Left lung (tissue), 4 donors: ENCODE measurements at regions not wholly inside any gene's neighbourhood (a gene's known extent, or its start where the extent isn't known, plus 50 kb on each side); places are given as distances from the start of the nearest gene placed in this dataset.
A peak's percentile ranks its signal among the peaks of the same experiment; 100 is the strongest.
"Not testable (repeated sequence)": the region's sequence is repeated elsewhere in the genome, so short reads cannot be mapped to it uniquely, and the experiment has no call there.

Experiments used
- ATAC-seq: fragments of 200-7000 bp; cut with Tn5 transposase; one replicate; pipeline ENCODE4 v1.9.1; 2020; ENCODE audit warnings: moderate library complexity
- DNase-seq, 4 donors: peaks; one replicate each; pipeline ENCODE4 v3.0.0-alpha.2; 2013 to 2020
- H3K27ac ChIP-seq, 2 donors: fragments of 200-600 bp; sonication (generic) in 1 of 2; one replicate each; pipeline versions ENCODE4 v1.5.0 to v1.8.0; 2020 to 2021
- H3K27me3 ChIP-seq, 2 donors: fragments of 200-600 bp; sonication (generic) in 1 of 2; one replicate each; pipeline versions ENCODE4 v1.5.0 to v1.8.0; 2020 to 2021
- H3K36me3 ChIP-seq, 2 donors: fragments of 200-600 bp; sonication (generic) in 1 of 2; one replicate each; pipeline versions ENCODE4 v1.5.0 to v1.8.0; 2020 to 2021
- H3K4me1 ChIP-seq, 2 donors: fragments of 200-600 bp; one replicate each; pipeline ENCODE4 v1.8.0; 2021
- H3K4me3 ChIP-seq, 2 donors: fragments of 200-600 bp; sonication (generic) in 1 of 2; one replicate each; pipeline versions ENCODE4 v1.5.0 to v1.8.0; 2020 to 2021; ENCODE audit warnings: mild to moderate bottlenecking in 1 of 2
- H3K9me3 ChIP-seq, 2 donors: fragments of 200-600 bp; sonication (generic) in 1 of 2; one replicate each; pipeline versions ENCODE4 v1.5.0 to v1.8.0; 2020 to 2021
- intact Hi-C, 2 donors: fragments of 100-400 bp; cut with DNase I; formaldehyde crosslinking; loops; one replicate each; pipeline versions ENCODE4 v1.11.2 to v1.14.2; 2022
- TF ChIP-seq, protein P1 (sequence below), 2 donors: fragments of 200-600 bp; sonication (generic) in 1 of 2; IDR thresholded peaks; one replicate each; pipeline versions ENCODE4 v1.5.0 to v1.8.0; 2021; ENCODE audit warnings: antibody characterized with exemption in 2 of 2
- donor health status: DM: no; HTN: yes; CAD: no.
- donor health status: DM: no; HTN: no; CAD: no.

- Histone ChIP-seq H3K4me3 (no peak overlapping the region), H3K27me3 (no peaks in the 10 kb centered on the region), H3K9me3 (no peaks in the 10 kb centered on the region), H3K4me1 (no peaks in the 10 kb centered on the region), H3K36me3 (no peaks in the 10 kb centered on the region), H3K27ac (no peak overlapping the region)
- TF ChIP-seq, protein P1, sequence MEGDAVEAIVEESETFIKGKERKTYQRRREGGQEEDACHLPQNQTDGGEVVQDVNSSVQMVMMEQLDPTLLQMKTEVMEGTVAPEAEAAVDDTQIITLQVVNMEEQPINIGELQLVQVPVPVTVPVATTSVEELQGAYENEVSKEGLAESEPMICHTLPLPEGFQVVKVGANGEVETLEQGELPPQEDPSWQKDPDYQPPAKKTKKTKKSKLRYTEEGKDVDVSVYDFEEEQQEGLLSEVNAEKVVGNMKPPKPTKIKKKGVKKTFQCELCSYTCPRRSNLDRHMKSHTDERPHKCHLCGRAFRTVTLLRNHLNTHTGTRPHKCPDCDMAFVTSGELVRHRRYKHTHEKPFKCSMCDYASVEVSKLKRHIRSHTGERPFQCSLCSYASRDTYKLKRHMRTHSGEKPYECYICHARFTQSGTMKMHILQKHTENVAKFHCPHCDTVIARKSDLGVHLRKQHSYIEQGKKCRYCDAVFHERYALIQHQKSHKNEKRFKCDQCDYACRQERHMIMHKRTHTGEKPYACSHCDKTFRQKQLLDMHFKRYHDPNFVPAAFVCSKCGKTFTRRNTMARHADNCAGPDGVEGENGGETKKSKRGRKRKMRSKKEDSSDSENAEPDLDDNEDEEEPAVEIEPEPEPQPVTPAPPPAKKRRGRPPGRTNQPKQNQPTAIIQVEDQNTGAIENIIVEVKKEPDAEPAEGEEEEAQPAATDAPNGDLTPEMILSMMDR (IDR thresholded peaks at IDR 0.05): no peak
- intact Hi-C loops: no loop called here
- ATAC-seq: no peak
- DNase-seq: no peak
Observed at GRCh38 chr2:36190097-36190496, 165.5 kb upstream of the CRIM1 start.

GRCh38 chr2:36185624-36186023 is 170.0 kb upstream of the CRIM1 start:
- H3K9me3 ChIP-seq: no peaks in the 10 kb centered on the region
- ATAC-seq (no peak), DNase-seq (no peak)
- no peaks in the 10 kb centered on the region for H3K4me1 ChIP-seq
- intact Hi-C loops: no loop called here
- TF ChIP-seq, protein P1 (IDR thresholded peaks at IDR 0.05): no peak
- H3K27ac ChIP-seq: no peak overlapping the region
- no peaks in the 10 kb centered on the region for H3K36me3 ChIP-seq
- H3K4me3 ChIP-seq: no peak overlapping the region
- no peaks in the 10 kb centered on the region for H3K27me3 ChIP-seq

DNA sequence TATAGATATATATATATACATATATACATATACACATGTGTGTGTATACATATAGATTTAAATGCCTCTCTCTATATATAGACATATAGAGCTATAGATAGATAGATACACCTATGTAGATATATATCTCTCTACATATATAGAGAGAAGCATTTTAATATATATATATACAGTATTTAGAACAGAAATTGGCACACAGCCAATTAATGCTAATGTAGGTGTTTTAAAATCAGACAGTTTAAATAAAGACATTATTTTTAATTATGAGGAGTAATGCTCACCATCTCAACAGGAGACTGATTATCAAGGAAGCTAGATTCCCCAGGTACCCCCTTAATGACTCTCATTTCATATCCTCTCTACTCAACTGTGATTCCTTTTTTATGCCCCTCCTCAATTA is 170.7 kb upstream of the CRIM1 start:
- H3K36me3 ChIP-seq: no peaks in the 10 kb centered on the region
- TF ChIP-seq, protein P1 (IDR thresholded peaks at IDR 0.05): no peak
- no peak overlapping the region for H3K4me3 ChIP-seq
- H3K27me3 ChIP-seq: no peaks in the 10 kb centered on the region
- H3K4me1 ChIP-seq: no peaks in the 10 kb centered on the region
- no peak overlapping the region for H3K27ac ChIP-seq
- DNase-seq: no peak
- intact Hi-C loops: no loop called here
- H3K9me3 ChIP-seq: no peaks in the 10 kb centered on the region
- no peak for ATAC-seq

- H3K4me3 ChIP-seq, H3K27me3 ChIP-seq, H3K36me3 ChIP-seq, intact Hi-C loops, H3K9me3 ChIP-seq, H3K27ac ChIP-seq, H3K4me1 ChIP-seq: not testable (repeated sequence)
- DNase-seq (peak in 2 of 4 donors; percentile 3 to 16), ATAC-seq (peak; percentile 96)
Observed at GRCh38 chr2:36180789-36181482, 174.6 kb upstream of the CRIM1 start.

GRCh38 chr2:36180293-36180692 is 175.3 kb upstream of the CRIM1 start:
- H3K27ac ChIP-seq, DNase-seq, H3K36me3 ChIP-seq, H3K9me3 ChIP-seq, H3K4me1 ChIP-seq, H3K4me3 ChIP-seq, ATAC-seq, intact Hi-C loops, H3K27me3 ChIP-seq: not testable (repeated sequence)

DNA sequence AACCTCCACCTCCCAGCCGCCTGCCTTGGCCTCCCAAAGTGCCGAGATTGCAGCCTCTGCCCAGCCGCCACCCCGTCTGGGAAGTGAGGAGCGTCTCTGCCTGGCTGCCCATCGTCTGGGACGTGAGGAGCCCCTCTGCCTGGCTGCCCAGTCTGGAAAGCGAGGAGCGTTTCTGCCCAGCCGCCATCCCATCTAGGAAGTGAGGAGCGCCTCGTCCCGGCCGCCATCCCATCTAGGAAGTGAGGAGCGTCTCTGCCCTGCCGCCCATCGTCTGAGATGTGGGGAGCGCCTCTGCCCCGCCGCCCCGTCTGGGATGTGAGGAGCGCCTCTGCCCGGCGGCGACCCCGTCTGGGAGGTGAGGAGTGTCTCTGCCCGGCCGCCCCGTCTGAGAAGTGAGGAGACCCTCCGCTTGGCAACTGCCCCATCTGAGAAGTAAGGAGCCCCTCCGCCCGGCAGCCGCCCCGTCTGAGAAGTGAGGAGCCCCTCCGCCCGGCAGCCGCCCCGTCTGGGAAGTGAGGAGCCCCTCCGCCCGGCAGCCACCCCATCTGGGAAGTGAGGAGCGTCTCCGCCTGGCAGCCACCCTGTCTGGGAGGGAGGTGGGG is 175.8 kb upstream of the CRIM1 start:
- intact Hi-C loops, H3K9me3 ChIP-seq, ATAC-seq: not testable (repeated sequence)

GRCh38 chr2:36178384-36178783 is 177.2 kb upstream of the CRIM1 start:
- Histone ChIP-seq H3K36me3 (no peaks in the 10 kb centered on the region), H3K4me1 (no peaks in the 10 kb centered on the region), H3K27me3 (no peaks in the 10 kb centered on the region), H3K27ac (no peak overlapping the region), H3K9me3 (no peaks in the 10 kb centered on the region), H3K4me3 (no peak overlapping the region)
- DNase-seq (no peak), ATAC-seq (no peak)
- TF ChIP-seq, protein P1 (IDR thresholded peaks at IDR 0.05): no peak
- intact Hi-C loops: no loop called here

More for the DNA sequence above, 175.8 kb upstream of the CRIM1 start:
- not testable (repeated sequence) for H3K27me3 ChIP-seq, H3K27ac ChIP-seq, H3K4me3 ChIP-seq, H3K4me1 ChIP-seq, DNase-seq, H3K36me3 ChIP-seq
